ENCODE measurements at regions not wholly inside any gene's neighbourhood (a gene's known extent, or its start where the extent isn't known, plus 50 kb on each side); places are given as distances from the start of the nearest gene placed in this dataset.

- no peak for DNase-seq (ENCODE audit: low spot score)
Measured at GRCh38 chr22:47388331-47388730, 625.9 kb downstream of the TBC1D22A start.

GRCh38 chr22:47386812-47387510 lies 624.5 kb downstream of the TBC1D22A start:
- DNase-seq (ENCODE audit: low spot score): no peak

- DNase-seq (ENCODE audit: low spot score): no peak
Measured at GRCh38 chr22:47384977-47385376, 622.5 kb downstream of the TBC1D22A start.

GRCh38 chr22:47382164-47382890 lies 619.9 kb downstream of the TBC1D22A start:
- no peak for DNase-seq (ENCODE audit: low spot score)

GRCh38 chr22:47381240-47381639 lies 618.8 kb downstream of the TBC1D22A start:
- DNase-seq (ENCODE audit: low spot score): no peak

GRCh38 chr22:47380692-47381091 lies 618.2 kb downstream of the TBC1D22A start:
- DNase-seq (ENCODE audit: low spot score): no peak

- DNase-seq (ENCODE audit: low spot score): no peak
Measured at GRCh38 chr22:47379037-47379436, 616.6 kb downstream of the TBC1D22A start.

- no peak for DNase-seq (ENCODE audit: low spot score)
Measured at GRCh38 chr22:47377926-47378560, 615.6 kb downstream of the TBC1D22A start.

- DNase-seq (ENCODE audit: low spot score): no peak
Measured at GRCh38 chr22:47376901-47377505, 614.6 kb downstream of the TBC1D22A start.

- no peak for DNase-seq (ENCODE audit: low spot score)
Measured at GRCh38 chr22:47376322-47376700, 613.9 kb downstream of the TBC1D22A start.

GRCh38 chr22:47375621-47376321 lies 613.3 kb downstream of the TBC1D22A start:
- no peak for DNase-seq (ENCODE audit: low spot score)

- no peak for DNase-seq (ENCODE audit: low spot score)
Measured at GRCh38 chr22:47374901-47375575, 612.6 kb downstream of the TBC1D22A start.

GRCh38 chr22:47374273-47374771 lies 611.9 kb downstream of the TBC1D22A start:
- DNase-seq (ENCODE audit: low spot score): no peak

GRCh38 chr22:47373648-47374272 lies 611.3 kb downstream of the TBC1D22A start:
- DNase-seq (ENCODE audit: low spot score): no peak

- DNase-seq (ENCODE audit: low spot score): no peak
Measured at GRCh38 chr22:47372596-47373385, 610.3 kb downstream of the TBC1D22A start.

- no peak for DNase-seq (ENCODE audit: low spot score)
Measured at GRCh38 chr22:47372111-47372581, 609.7 kb downstream of the TBC1D22A start.

- no peak for DNase-seq (ENCODE audit: low spot score)
Measured at GRCh38 chr22:47371263-47372090, 609.0 kb downstream of the TBC1D22A start.

- no peak for DNase-seq (ENCODE audit: low spot score)
Measured at GRCh38 chr22:47370448-47371262, 608.2 kb downstream of the TBC1D22A start.
